NCI-H82 treated with DMSO at 0.1 percent for 48 hours (cell line): ENCODE measurements at regions not wholly inside any gene's neighbourhood (a gene's known extent, or its start where the extent isn't known, plus 50 kb on each side); places are given as distances from the start of the nearest gene placed in this dataset.
"Not testable (repeated sequence)": the region's sequence is repeated elsewhere in the genome, so short reads cannot be mapped to it uniquely, and the experiment has no call there.

Experiments
- DNase-seq: peaks from one replicate; lab custom pipeline; 2025; ENCODE audit not compliant: unreplicated experiment; lab: John Stamatoyannopoulos, UW

DNA sequence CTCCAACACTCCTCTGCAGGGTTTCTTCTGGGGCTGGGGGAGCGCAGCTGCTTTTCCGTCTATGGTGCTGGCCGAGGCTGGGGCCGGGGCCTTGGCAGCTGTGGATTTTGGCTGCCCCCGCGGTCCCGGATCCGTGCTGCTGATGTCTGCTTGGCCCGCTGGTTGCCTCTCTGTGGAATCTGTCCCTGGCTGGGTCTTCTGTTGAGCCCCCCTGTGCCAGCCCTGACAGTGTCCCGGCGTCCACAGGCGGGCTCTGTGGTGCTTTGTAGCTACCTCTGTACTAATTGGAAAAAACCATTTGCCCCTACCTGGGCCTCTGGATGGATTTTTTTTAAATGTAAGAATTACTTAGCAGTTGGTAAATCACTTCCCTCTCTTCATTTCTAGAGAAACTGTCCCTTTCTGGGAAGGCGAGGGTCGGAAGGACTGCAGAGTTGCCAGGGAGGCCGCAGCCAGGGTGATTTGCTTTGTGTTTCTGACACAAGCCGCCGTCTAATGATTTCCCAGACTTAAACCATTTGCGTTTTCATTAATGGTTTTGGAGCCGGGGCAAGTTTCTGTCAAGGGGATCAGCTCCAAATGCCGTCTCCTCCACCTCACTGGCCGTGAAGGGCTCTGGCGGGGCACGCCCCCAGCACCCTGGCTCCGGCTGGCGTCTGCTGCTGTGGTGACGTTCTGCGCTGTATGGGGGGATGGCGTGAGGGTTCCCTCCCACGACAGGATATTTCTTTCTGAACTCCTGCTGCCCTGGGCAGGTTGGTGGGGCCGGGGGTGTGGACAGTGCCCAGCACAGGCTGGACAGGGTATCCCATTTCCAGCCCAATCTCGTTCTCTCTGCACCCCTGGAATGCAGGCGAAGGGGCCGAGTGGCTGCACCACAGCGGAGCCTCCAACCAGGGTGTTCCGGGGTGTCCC is 201.7 kb downstream of the LAT start:
- DNase-seq = not testable (repeated sequence)

GRCh38 chr16:29185872-29186271 is 201.0 kb downstream of the LAT start:
- DNase-seq = not testable (repeated sequence)

DNA sequence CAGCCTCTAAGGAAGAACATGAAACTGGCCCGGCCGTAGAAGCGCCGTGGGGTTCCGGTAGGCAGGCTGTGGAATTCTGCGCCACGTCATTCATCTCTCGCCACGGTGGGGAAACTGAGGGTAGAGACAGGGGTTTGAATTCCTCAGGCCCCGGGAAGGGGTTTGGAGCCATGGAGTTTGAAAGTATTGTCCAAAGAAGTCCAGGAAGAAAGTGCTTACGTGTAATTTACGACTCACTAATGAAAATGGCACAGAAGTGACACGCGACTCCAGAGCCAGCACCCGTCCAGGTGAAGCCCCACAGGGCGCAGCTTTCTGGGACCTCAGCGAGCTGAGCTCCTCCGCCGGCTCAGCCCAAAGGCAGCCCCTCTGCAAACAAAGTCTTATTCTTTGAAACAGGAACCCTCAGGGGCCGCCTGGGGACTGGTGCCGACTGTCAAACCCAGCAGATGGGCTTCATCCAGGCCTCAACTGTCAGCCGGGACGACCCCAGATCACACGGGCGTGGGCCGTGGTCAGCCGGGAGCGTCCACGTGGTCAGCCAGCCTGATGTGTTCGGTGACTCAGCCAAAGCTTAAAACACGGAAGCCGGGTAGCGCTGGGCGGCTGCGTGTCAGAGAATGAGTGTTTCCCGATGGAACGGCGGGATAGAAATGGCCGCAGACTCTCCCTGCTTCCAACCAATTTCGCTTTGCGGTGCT is 200.0 kb downstream of the LAT start:
- DNase-seq = not testable (repeated sequence)

DNA sequence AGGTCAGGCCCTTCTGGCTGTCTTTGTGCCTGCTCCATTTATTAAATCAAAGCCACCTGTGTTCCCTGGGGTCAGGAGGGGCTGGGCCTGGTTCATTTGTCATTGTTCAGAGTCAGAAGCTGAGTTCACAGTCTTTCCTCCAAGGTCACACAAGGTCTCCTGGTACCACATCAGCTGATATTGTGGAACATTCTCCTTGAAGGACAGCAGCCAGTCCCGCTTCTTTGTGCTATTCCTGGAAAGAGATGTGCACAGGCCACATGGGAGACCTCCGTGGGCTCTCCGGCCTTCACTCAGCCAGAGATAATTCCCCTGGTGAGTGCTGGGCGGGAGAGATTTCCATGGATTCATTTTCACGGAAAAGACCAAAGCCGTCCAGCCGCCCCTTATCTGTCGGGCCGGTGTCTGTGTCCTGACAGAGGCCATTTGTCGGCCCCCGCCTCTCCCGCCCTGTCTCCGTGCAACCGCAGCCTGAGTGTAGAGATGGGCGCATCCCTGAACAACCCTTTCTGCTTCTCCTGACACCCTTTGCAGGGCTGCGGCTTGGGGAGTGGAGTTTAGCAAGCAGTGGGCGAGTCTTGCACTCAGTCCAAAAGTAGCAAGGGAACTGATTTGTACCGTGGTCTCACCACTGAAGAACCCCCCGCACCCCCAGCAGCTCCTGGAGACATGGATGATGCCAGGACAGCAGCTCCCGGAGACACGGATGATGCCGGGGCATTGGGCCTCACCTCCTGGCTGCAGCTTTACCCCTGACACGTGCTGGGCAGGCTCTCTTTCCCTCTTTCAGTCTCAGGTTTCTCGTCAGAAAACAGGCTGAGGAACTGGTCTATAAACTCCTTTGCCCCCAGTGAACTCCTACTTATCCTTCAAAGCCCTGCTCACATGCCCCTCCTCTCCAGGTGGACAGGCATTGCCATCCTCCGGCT is 198.4 kb downstream of the LAT start:
- DNase-seq = not testable (repeated sequence)

DNA sequence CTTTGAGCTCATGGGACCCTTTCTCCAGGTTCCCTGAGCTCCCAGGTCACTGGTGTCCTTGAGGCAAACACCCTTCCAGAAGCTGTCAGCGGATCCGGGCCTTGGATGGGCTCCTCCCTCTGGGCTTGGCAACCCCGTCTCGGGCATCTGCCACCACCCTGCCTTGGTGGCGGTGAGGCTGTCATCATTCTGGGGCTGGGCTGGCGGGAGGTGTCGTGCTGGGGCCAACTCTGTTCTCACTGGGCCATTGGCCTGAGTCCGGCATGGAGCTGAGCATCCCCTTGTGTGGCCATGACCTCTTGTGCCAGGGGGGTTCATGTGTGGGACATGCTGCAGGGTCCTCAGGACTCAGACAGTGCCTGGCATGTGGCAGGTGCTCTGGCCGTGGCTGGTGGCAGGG is 197.6 kb downstream of the LAT start:
- DNase-seq = no peak

DNA sequence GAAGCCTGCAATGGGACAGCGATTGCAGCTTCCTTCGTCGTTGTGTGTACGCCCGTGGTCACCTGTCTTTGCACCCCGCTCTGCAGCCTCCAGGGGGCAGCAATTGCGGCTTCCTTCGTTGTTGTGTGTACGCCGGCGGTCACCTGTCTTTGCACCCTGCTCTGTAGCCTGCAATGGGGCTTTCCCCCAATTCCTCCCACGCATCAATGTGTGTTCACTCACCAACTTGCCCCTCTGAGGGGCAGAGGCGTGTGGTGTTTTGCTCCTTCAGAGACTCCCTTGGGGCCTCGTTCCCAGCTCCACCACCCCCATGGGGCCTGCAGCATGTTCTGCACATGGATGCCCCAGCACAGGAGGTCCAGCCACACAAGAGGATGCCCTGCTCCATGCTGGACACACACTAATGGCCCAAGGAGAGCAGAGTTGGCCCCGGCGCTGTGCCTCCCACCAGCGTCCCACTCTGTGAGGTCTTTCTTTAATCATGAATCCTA is 197.1 kb downstream of the LAT start:
- DNase-seq = not testable (repeated sequence)

GRCh38 chr16:29181254-29181780 is 196.5 kb downstream of the LAT start:
- not testable (repeated sequence) for DNase-seq

GRCh38 chr16:29180206-29180600 is 195.4 kb downstream of the LAT start:
- DNase-seq = not testable (repeated sequence)

- not testable (repeated sequence) for DNase-seq
Observed at GRCh38 chr16:29179401-29180205, 194.8 kb downstream of the LAT start.

GRCh38 chr16:29177888-29178726 is 193.3 kb downstream of the LAT start:
- not testable (repeated sequence) for DNase-seq

- not testable (repeated sequence) for DNase-seq
Observed at GRCh38 chr16:29177203-29177887, 192.5 kb downstream of the LAT start.

GRCh38 chr16:29176822-29177202 is 192.0 kb downstream of the LAT start:
- DNase-seq = not testable (repeated sequence)

DNA sequence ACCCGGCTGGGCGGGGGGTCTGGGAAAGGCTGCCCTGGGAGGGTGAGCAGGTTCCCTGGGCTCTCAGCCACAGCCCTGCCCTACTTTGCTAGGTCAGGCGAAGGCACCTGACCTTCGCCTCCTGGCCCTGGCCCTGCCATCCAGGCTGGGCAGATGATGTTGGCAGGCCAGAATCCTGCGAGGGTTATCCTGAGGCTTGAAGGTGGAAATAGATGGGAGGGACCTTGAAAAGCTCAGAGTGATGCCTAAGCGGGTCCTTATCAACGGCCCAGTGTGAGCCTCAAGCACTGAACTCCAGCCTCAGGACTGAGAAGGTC is 191.3 kb downstream of the LAT start:
- DNase-seq = not testable (repeated sequence)

- DNase-seq = not testable (repeated sequence)
Observed at GRCh38 chr16:29175411-29176153, 190.7 kb downstream of the LAT start.

DNA sequence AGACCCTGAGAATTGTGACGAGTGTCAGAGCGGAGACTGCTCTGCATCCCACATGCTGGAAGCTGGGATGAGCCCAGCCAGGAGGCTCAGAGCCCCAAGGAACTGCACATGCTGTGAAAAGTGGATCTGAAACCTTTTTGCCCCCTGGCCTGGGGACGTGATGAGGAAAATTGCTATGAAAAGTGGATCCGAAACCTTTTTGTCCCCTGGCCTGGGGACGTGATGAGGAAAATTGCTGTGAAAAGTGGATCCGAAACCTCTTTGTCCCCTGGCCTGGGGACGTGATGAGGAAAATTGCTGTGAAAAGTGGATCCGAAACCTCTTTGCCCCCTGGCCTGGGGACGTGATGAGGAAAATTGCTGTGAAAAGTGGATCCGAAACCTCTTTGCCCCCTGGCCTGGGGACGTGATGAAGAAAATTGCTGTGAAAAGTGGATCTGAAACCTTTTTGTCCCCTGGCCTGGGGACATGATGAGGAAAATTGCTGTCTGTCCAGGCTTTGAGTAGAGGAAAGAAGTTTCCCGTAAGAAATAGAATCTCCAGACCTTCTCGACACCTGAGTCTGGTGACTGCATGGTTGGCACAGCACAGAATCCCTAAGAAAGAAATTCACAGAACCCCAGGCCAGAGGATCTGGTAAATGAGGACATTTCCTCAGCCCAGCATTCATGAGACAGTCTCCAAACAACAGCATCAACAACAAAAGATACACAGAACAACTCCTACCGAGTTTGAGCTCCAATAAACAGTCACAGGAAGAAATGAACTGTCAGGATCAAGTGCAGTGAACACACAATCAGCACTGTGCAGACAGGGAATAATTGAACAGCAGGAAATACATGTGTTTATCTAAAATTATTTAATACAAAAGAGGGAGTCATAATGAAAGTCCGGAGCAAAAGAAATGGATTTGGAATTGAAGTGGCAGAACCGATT is 188.8 kb downstream of the LAT start:
- not testable (repeated sequence) for DNase-seq

DNA sequence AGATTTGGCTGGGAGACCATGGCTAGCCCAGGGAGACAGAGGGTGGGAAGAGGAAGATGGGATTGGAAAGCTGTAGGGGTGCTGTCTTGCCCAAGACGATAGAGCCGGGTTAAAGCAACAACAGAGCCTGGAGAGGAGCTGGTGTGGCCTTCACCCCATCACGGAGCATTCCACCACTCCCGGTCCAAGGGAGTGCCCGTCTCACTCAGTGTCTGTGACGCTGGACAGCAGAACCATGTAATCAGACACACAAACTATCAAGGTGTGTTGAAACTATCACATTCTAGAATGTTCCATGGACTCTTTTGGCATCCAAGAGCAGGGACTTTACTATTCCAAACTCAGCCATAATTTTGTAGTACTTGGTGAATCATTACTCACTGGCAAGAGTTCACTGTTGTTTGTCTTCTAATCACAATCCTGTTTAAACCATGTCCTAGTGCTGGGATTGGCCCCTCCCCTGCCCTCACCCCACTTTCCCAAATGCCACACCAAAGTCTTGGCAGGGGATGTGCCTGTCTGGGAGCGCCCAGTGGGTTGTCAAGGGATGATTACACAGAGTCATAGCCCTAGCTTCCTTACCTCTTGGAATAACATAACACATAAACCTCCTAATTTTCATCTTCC is 187.4 kb downstream of the LAT start:
- DNase-seq = not testable (repeated sequence)
